HUES48 (cell line): ENCODE measurements at regions not wholly inside any gene's neighbourhood (a gene's known extent, or its start where the extent isn't known, plus 50 kb on each side); places are given as distances from the start of the nearest gene placed in this dataset.
A peak's percentile ranks its signal among the peaks of the same experiment; 100 is the strongest.
"Not testable (repeated sequence)": the region's sequence is repeated elsewhere in the genome, so short reads cannot be mapped to it uniquely, and the experiment has no call there.

Source experiments
- H3K27ac ChIP-seq: one replicate; pipeline ENCODE4 v1.7.0; 2013; ENCODE audit warnings: low read depth, low read length, inconsistent platforms
- H3K27me3 ChIP-seq: 2 replicates; pipeline ENCODE4 v1.6.1; 2013; ENCODE audit warnings: mild to moderate bottlenecking, low read length; ENCODE audit not compliant: control insufficient read depth, insufficient read depth
- H3K36me3 ChIP-seq: 2 replicates; pipeline ENCODE4 v1.6.1; 2013; ENCODE audit warnings: low read length; ENCODE audit not compliant: control insufficient read depth, insufficient read depth
- H3K4me1 ChIP-seq: 2 replicates; pipeline ENCODE4 v1.6.1; 2013; ENCODE audit warnings: mild to moderate bottlenecking, low read length; ENCODE audit not compliant: control insufficient read depth, insufficient read depth
- H3K4me3 ChIP-seq: 2 replicates; pipeline ENCODE4 v1.5.1; 2013; ENCODE audit warnings: mild to moderate bottlenecking, low read depth, low read length
- H3K9ac ChIP-seq: 2 replicates; pipeline ENCODE4 v1.6.1; 2013; ENCODE audit warnings: mild to moderate bottlenecking, low read depth, low read length, moderate library complexity
- H3K9me3 ChIP-seq: 2 replicates; pipeline ENCODE4 v1.6.1; 2013; ENCODE audit warnings: low read length; ENCODE audit not compliant: control insufficient read depth, insufficient read depth

- Histone ChIP-seq H3K27me3 (no peaks in the 10 kb centered on the region), H3K9ac (no peak overlapping the region), H3K9me3 (no peaks in the 10 kb centered on the region), H3K27ac (no peak overlapping the region), H3K4me3 (no peak overlapping the region), H3K4me1 (no peaks in the 10 kb centered on the region), H3K36me3 (no peaks in the 10 kb centered on the region)
These were observed 145.9 kb downstream of the MACIR start for GRCh38 chr5:103404483-103404882.

GRCh38 chr5:103402851-103403250 lies 144.3 kb downstream of the MACIR start:
- H3K9me3 ChIP-seq, result no peaks in the 10 kb centered on the region
- no peaks in the 10 kb centered on the region for H3K27me3 ChIP-seq
- no peak overlapping the region for H3K4me3 ChIP-seq
- no peaks in the 10 kb centered on the region for H3K4me1 ChIP-seq
- H3K36me3 ChIP-seq, result no peaks in the 10 kb centered on the region
- H3K27ac ChIP-seq, result no peak overlapping the region
- H3K9ac ChIP-seq, result no peak overlapping the region

GRCh38 chr5:103397739-103398581 lies 139.4 kb downstream of the MACIR start:
- H3K9ac ChIP-seq, result no peak overlapping the region
- no peaks in the 10 kb centered on the region for H3K36me3 ChIP-seq
- peaks cover 18% of the 10 kb centered on the region for H3K4me1 ChIP-seq
- H3K27me3 ChIP-seq, result no peaks in the 10 kb centered on the region
- H3K27ac ChIP-seq, result no peak overlapping the region
- no peak overlapping the region for H3K4me3 ChIP-seq
- H3K9me3 ChIP-seq, result no peaks in the 10 kb centered on the region

GRCh38 chr5:103394676-103395075 lies 136.1 kb downstream of the MACIR start:
- H3K4me3 ChIP-seq, result no peak overlapping the region
- H3K4me1 ChIP-seq, result peaks cover 34% of the 10 kb centered on the region
- no peak overlapping the region for H3K9ac ChIP-seq
- no peaks in the 10 kb centered on the region for H3K27me3 ChIP-seq
- H3K9me3 ChIP-seq, result no peaks in the 10 kb centered on the region
- H3K27ac ChIP-seq, result no peak overlapping the region
- no peaks in the 10 kb centered on the region for H3K36me3 ChIP-seq

GRCh38 chr5:103393101-103393754 lies 134.7 kb downstream of the MACIR start:
- Histone ChIP-seq H3K4me3 (no peak overlapping the region), H3K27me3 (no peaks in the 10 kb centered on the region), H3K36me3 (no peaks in the 10 kb centered on the region), H3K9me3 (no peaks in the 10 kb centered on the region), H3K9ac (no peak overlapping the region), H3K4me1 (peaks cover 41% of the 10 kb centered on the region), H3K27ac (no peak overlapping the region)

GRCh38 chr5:103391659-103392058 lies 133.1 kb downstream of the MACIR start:
- Histone ChIP-seq H3K27ac (no peak overlapping the region), H3K9ac (no peak overlapping the region)

GRCh38 chr5:103389846-103390245 lies 131.3 kb downstream of the MACIR start:
- Histone ChIP-seq H3K4me1 (peaks cover 40% of the 10 kb centered on the region), H3K4me3 (no peak overlapping the region), H3K27ac (peak overlapping the region; percentile 50)

More at GRCh38 chr5:103391659-103392058, 133.1 kb downstream of the MACIR start:
- no peaks in the 10 kb centered on the region for H3K9me3 ChIP-seq
- no peaks in the 10 kb centered on the region for H3K36me3 ChIP-seq
- H3K27me3 ChIP-seq, result no peaks in the 10 kb centered on the region
- H3K4me1 ChIP-seq, result peaks cover 41% of the 10 kb centered on the region
- no peak overlapping the region for H3K4me3 ChIP-seq

GRCh38 chr5:103389357-103389756 lies 130.8 kb downstream of the MACIR start:
- H3K9ac ChIP-seq, result no peak overlapping the region
- peak overlapping the region; percentile 38 for H3K27ac ChIP-seq
- H3K4me3 ChIP-seq, result no peak overlapping the region
- H3K27me3 ChIP-seq, result no peaks in the 10 kb centered on the region
- H3K36me3 ChIP-seq, result no peaks in the 10 kb centered on the region
- H3K9me3 ChIP-seq, result no peaks in the 10 kb centered on the region
- peaks cover 35% of the 10 kb centered on the region for H3K4me1 ChIP-seq

More at GRCh38 chr5:103389846-103390245, 131.3 kb downstream of the MACIR start:
- Histone ChIP-seq H3K36me3 (no peaks in the 10 kb centered on the region), H3K9ac (no peak overlapping the region), H3K27me3 (no peaks in the 10 kb centered on the region), H3K9me3 (no peaks in the 10 kb centered on the region)

- Histone ChIP-seq H3K36me3 (no peaks in the 10 kb centered on the region), H3K9ac (no peak overlapping the region), H3K9me3 (no peaks in the 10 kb centered on the region), H3K27me3 (no peaks in the 10 kb centered on the region), H3K4me1 (peaks cover 18% of the 10 kb centered on the region), H3K27ac (no peak overlapping the region), H3K4me3 (no peak overlapping the region)
These were observed 127.2 kb downstream of the MACIR start for GRCh38 chr5:103385722-103386121.

GRCh38 chr5:103377638-103378037 lies 119.1 kb downstream of the MACIR start:
- not testable (repeated sequence) for H3K27ac ChIP-seq, H3K4me3 ChIP-seq, H3K27me3 ChIP-seq, H3K9me3 ChIP-seq, H3K4me1 ChIP-seq, H3K9ac ChIP-seq, H3K36me3 ChIP-seq

- H3K4me1 ChIP-seq, result no peaks in the 10 kb centered on the region
- no peaks in the 10 kb centered on the region for H3K36me3 ChIP-seq
- H3K27ac ChIP-seq, result no peak overlapping the region
- H3K9me3 ChIP-seq, result no peaks in the 10 kb centered on the region
- no peak overlapping the region for H3K4me3 ChIP-seq
- no peak overlapping the region for H3K9ac ChIP-seq
- no peaks in the 10 kb centered on the region for H3K27me3 ChIP-seq
These were observed 117.5 kb downstream of the MACIR start for GRCh38 chr5:103375863-103376591.
